ENCODE measurements at regions not wholly inside any gene's neighbourhood (a gene's known extent, or its start where the extent isn't known, plus 50 kb on each side); places are given as distances from the start of the nearest gene placed in this dataset.

DNA sequence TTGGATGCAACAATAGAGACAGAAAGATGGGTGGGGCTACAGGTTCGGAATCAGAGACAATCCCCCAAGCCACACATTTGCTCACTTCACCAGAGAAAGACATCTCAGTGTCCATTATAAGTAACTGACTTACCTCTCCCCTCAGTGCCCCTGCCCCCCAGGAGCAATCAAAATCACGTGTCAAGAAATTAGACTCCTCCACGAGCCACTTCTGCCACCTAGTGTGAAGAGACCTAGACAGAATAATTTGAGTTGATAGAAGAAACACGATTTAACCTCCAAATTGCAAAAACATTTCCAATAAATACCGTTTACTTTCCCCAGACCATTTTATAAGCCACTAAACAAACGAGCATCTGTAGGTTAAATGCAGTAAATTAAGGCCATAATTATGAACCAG lies 123.2 kb downstream of the SLC30A10 start:
- no peak for DNase-seq (ENCODE audit: low read depth in 4 of 4, low spot score in 3 of 4)

DNA sequence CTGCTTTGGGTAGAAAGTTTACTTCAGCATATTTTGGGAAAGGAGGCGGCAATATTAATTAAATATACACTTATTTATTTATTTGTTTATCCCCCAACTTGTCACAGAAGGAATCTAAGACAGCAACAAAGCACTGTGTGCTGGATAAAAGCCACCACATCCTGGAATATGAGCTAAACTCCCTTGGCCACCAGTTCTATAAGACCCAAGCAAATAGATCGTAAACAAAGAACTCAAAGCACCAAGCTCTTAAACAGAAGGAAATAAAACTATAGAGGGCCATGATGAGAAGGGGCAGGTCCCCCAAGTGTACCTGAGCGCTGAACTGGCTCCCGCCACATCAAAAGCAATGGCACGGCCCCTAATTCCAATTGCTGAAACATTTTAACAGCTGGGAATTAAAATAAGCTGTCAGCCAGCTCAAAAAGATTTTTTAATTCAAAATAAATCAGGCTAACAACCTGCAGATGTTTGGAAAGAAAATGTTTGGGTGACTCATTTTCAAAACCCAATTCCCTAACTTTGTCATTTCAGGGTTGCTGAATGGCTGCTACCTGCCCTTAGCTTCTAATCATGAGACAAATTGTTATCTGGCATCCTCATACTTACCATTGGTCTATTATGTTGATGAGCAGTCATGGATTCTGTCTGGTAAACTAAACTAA lies 127.1 kb downstream of the SLC30A10 start:
- DNase-seq (ENCODE audit: low read depth in 4 of 4, low spot score in 3 of 4) = no peak

DNA sequence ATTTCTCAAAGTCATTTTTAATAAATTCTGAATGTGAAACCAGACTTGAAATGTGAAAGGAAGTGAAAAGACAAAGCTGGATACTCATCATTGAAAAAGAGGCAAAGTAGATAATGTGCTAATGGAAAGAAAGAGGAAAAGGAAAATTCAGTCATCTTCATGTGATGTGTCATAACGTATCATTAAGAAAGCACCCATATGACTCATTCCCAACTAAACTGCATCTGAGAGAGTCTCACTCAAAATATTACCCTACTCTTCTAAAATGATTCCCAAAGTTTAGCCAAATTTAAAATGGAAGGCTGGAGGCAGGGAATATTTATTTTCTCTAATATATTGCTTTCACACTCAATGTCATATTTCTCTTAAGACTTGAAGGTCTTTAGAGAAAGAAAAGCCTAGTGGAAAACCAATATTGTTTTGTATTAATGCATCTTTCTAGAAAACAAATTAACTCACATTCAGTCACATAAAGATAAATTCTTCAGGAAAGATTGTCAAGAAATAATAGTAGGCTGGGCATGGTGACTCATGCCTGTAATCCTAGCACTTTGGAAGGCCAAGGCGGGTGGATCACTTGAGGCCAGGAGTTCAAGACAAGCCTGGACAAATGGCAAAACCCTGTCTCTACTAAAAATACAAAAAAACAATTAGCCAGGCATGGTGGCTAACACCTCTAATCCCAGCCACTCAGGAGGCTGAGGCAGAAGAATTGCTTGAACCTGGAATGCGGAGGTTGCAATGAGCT lies 129.9 kb downstream of the SLC30A10 start:
- DNase-seq (ENCODE audit: low read depth in 4 of 4, low spot score in 3 of 4) = no peak

GRCh38 chr1:219797683-219798082 lies 130.7 kb downstream of the SLC30A10 start:
- DNase-seq (ENCODE audit: low read depth in 4 of 4, low spot score in 3 of 4) = no peak

DNA sequence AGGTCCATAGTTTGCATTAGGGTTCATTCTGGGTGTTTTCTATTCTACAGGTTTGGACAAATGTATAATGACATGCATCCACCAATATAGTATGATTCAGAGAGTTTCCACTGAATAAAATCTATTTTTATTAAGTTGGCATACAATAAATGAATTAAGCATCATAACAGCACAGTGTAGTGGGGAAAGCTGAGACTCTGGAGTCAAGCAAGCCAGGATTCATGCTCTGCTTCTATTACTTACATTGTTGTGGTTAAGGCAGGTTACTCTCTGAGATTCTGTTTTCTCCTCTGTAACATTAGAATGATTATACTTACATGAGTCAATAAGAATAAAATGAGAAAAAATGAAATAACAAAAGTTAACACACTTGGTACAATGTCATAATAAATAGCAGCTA lies 131.3 kb downstream of the SLC30A10 start:
- no peak for DNase-seq (ENCODE audit: low read depth in 4 of 4, low spot score in 3 of 4)

DNA sequence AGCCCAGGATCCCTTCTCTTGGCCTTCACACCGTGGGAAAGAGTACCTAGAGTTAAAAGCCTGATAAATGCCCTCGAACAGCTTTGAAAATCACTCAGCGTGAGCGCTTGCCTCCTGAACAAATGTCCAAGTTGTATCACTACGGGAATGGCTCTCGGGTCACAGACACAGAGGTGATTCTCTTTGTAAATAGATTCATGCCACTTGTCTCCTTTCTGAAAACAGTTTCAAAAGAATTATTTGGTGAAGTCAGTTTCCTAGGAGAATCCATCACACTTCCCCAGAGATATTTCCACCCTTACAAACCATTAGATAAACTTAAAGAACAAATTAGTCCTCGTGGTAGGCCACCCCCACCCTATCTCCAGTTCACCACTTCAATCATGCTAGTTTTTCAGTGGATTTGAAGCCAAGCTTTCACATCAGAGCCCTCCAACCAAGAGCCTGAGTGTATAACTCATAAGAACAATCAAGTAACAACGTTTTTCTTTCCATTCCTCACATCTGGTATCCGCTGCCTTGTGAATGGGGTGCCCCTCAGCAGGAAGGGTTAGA lies 132.9 kb downstream of the SLC30A10 start:
- DNase-seq (ENCODE audit: low read depth in 4 of 4, low spot score in 3 of 4) = no peak

- DNase-seq (ENCODE audit: low read depth in 4 of 4, low spot score in 3 of 4) = no peak
These were observed 134.1 kb downstream of the SLC30A10 start for GRCh38 chr1:219794085-219794743.

GRCh38 chr1:219792337-219793021 lies 135.9 kb downstream of the SLC30A10 start:
- no peak for DNase-seq (ENCODE audit: low read depth in 4 of 4, low spot score in 3 of 4)

GRCh38 chr1:219791766-219792165 lies 136.6 kb downstream of the SLC30A10 start:
- DNase-seq (ENCODE audit: low read depth in 4 of 4, low spot score in 3 of 4) = no peak

DNA sequence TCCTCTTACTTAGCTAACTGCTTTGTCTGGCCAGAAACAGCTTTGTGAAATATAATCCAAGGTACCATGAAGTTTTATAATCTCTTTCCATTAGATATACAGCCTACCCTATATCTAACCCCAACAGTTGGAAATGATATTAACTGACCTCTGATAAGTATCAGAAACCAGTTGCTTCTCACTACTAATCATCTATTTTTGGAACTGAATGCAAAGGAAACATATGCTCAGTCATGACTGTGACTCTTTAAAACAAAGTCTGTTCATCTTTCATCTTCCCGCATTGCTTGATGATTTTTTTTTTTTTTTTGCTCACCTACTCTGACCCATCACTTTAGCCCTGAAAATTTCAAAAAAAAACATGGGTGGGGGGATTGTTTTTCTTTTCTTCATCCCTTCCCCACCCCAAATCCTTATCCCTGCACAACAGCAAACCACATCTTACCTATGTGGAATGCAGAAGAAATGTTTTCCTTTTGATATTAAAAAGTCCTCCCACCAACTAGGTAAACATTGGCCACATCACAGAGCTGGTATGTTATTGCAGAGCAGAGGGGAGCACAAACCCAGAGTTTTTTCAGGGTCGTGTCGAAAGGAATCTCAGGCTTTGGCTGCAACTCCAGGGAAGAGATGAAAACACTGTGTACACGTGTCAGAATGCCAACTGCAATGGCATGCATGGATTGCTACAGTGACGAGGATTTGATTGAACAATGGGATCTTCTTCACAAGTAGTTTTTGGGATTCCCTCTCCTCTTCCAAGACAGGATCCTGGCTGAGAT lies 137.3 kb downstream of the SLC30A10 start:
- no peak for DNase-seq (ENCODE audit: low read depth in 4 of 4, low spot score in 3 of 4)

- no peak for DNase-seq (ENCODE audit: low read depth in 4 of 4, low spot score in 3 of 4)
These were observed 139.7 kb downstream of the SLC30A10 start for GRCh38 chr1:219788700-219789099.

- DNase-seq (ENCODE audit: low read depth in 4 of 4, low spot score in 3 of 4) = no peak
These were observed 140.3 kb downstream of the SLC30A10 start for GRCh38 chr1:219788091-219788490.

- DNase-seq (ENCODE audit: low read depth in 4 of 4, low spot score in 3 of 4) = no peak
These were observed 143.5 kb downstream of the SLC30A10 start for GRCh38 chr1:219784660-219785381.

DNA sequence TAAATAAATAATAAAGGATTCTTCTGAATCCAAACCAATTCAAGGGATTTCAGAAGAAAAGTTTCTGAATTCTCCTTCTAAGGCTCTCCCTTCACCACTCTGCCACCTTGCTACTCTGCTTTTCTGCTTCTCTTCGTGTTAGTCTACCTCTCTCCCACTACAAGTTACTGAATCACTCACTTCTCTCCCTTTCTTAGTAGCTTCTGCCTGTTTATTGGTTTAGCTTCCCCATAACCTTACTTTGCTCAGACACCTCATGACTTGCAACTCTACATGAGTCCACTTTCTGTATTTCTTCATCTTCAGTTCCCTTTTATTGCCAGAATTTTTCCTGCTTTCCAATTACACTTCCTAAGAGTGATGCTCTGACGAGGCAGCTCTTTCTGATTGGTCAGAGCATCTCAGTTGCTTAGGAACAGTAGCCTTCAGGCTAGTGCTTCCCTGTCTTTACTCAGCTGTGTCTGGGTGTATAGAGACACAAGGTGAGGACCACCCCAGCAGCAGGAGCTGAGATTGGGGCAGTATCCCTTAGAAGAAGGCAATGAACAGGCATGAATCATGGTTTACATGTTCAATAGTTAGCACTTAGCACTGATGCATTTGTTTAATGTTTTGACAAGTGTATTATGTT lies 144.6 kb downstream of the SLC30A10 start:
- DNase-seq (ENCODE audit: low read depth in 4 of 4, low spot score in 3 of 4) = no peak

DNA sequence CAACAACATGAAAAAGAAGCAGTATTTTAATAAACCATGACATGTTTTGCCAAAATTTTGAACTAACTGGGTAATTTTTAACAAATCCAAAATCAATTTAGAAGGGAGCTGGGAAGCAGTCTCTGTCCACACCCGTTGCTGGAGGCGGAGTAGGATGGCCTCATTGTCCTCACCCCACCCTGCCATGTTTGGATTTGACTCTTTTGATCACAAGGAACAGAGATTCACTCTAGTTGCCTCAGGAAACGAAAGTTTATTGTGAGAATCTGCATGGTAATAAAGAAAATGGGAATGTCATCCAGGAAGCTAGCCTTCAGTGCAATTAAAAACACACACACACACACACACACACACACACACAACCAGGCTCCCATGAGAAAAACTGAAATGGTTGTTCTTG lies 145.4 kb downstream of the SLC30A10 start:
- DNase-seq (ENCODE audit: low read depth in 4 of 4, low spot score in 3 of 4) = no peak

DNA sequence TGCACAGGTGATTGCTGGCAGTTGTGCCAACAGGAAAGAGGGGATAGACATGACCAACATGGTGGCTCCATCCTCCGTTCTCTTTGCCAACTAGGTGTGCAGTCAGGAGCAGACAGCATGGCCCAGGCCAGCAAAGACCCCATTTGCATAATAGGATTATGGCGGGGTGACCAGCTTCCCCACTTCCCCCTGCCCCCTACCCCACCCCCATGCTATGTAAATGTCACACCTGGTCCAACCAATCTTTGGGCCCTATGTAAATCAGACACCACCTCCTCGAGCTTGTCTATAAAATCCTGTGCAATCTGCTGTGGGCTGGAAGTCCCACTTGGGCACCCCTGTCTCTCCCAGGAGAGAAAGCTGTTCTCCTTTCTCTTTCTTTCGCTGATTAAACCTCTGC lies 146.0 kb downstream of the SLC30A10 start:
- DNase-seq (ENCODE audit: low read depth in 4 of 4, low spot score in 3 of 4) = no peak

GRCh38 chr1:219781491-219781890 lies 146.9 kb downstream of the SLC30A10 start:
- DNase-seq (ENCODE audit: low read depth in 4 of 4, low spot score in 3 of 4) = no peak

- DNase-seq (ENCODE audit: low read depth in 4 of 4, low spot score in 3 of 4) = no peak
These were observed 149.5 kb downstream of the SLC30A10 start for GRCh38 chr1:219778793-219779369.

DNA sequence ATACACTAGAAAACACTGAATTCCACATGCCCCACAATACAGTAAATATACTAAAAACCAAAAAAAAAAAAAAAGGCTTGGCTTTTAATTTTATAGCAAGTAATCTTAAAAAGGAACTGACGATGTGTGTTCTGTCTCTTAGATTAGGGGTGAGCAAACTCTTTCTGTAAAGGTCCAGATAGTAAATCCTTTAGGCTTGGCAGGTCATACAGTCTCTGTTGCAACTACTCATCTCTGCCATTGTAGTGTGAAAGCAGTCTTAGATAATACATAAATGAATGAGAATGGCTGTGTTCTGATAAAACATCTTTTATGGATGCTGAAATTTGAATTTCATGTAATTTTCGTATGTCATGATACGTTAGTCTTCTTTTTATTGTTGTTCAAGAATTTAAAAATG lies 150.2 kb downstream of the SLC30A10 start:
- no peak for DNase-seq (ENCODE audit: low read depth in 4 of 4, low spot score in 3 of 4)
